SK-N-SH (cell line): ENCODE measurements at regions not wholly inside any gene's neighbourhood (a gene's known extent, or its start where the extent isn't known, plus 50 kb on each side); places are given as distances from the start of the nearest gene placed in this dataset.

Experiments used
- CTCF ChIA-PET: fragments of 300-600, 350-600 bp; formaldehyde crosslinking; extraction: SDS; loops from one replicate; lab custom pipeline; 2021; lab: Yijun Ruan, JAX
- POLR2A ChIA-PET: fragments of 350-600 bp; sonication (Branson Sonifier 250); formaldehyde crosslinking; extraction: SDS; loops from one replicate; lab custom pipeline; 2020; ENCODE audit warnings: antibody characterized with exemption, inconsistent platforms; lab: Yijun Ruan, JAX
- DNase-seq: peaks from one replicate; pipeline ENCODE4 v3.0.0; 2012
- H2AFZ ChIP-seq: fragments of 200-600 bp; sonication (generic); 2 replicates; pipeline ENCODE4 v1.8.1; 2016; ENCODE audit warnings: antibody characterized with exemption, mild to moderate bottlenecking, low read depth
- H3F3A ChIP-seq: fragments of 200-600 bp; sonication (generic); replicated peaks from 2 replicates; pipeline ENCODE3; 2016; ENCODE audit warnings: antibody characterized with exemption, mild to moderate bottlenecking; ENCODE audit not compliant: insufficient read depth
- H3K27ac ChIP-seq, 2 experiments: fragments of 200-500 bp in 1 of 2; fragments of 200-600 bp in 1 of 2; sonication (Bioruptor generic) in 1 of 2; sonication (generic), shearing (Covaris generic) in 1 of 2; 2 replicates each; pipeline versions ENCODE4 v1.5.1 to v1.6.1; 2014 to 2016; ENCODE audit warnings: low read depth in 2 of 2, inconsistent platforms in 1 of 2, low read length in 1 of 2, mild to moderate bottlenecking in 1 of 2, mixed read lengths in 1 of 2
- H3K27me3 ChIP-seq: fragments of 200-600 bp; sonication (generic), shearing (Covaris generic); 2 replicates; pipeline ENCODE4 v1.6.1; 2016; ENCODE audit warnings: mixed run types; ENCODE audit not compliant: insufficient read depth
- H3K36me3 ChIP-seq, 2 experiments: fragments of 200-500 bp in 1 of 2; fragments of 200-600 bp in 1 of 2; sonication (Bioruptor generic) in 1 of 2; sonication (generic) in 1 of 2; replicated peaks in 1 of 2; 2 replicates each; pipeline versions ENCODE3 to v1.5.1; 2014 to 2016; ENCODE audit warnings: low read length in 1 of 2, mild to moderate bottlenecking in 1 of 2; ENCODE audit not compliant: insufficient read depth in 2 of 2, control insufficient read depth in 1 of 2
- H3K4me1 ChIP-seq, 2 experiments: fragments of 200-500 bp in 1 of 2; fragments of 200-600 bp in 1 of 2; sonication (Bioruptor generic) in 1 of 2; sonication (generic), shearing (Covaris generic) in 1 of 2; 2 replicates each; pipeline versions ENCODE4 v1.5.1 to v1.6.1; 2014 to 2016; ENCODE audit warnings: low read depth in 1 of 2, low read length in 1 of 2, mixed run types in 1 of 2; ENCODE audit not compliant: insufficient read depth in 2 of 2, control insufficient read depth in 1 of 2
- H3K4me2 ChIP-seq: fragments of 200-600 bp; sonication (generic), shearing (Covaris generic); 2 replicates; pipeline ENCODE4 v1.6.1; 2017; ENCODE audit warnings: mixed run types
- H3K4me3 ChIP-seq, 2 experiments: fragments of 200-500 bp in 1 of 2; fragments of 200-600 bp in 1 of 2; sonication (Bioruptor generic) in 1 of 2; sonication (generic), shearing (Covaris generic) in 1 of 2; 2 replicates each; pipeline versions ENCODE4 v1.5.1 to v1.8.1; 2014 to 2016; ENCODE audit warnings: low read depth in 2 of 2, inconsistent platforms in 1 of 2, low read length in 1 of 2, mild to moderate bottlenecking in 1 of 2, mixed read lengths in 1 of 2, moderate library complexity in 1 of 2
- H3K79me2 ChIP-seq: fragments of 200-600 bp; sonication (generic); 2 replicates; pipeline ENCODE4 v1.8.1; 2017; ENCODE audit warnings: mild to moderate bottlenecking; ENCODE audit not compliant: insufficient read depth
- H3K9ac ChIP-seq: fragments of 200-600 bp; sonication (generic); 2 replicates; pipeline ENCODE4 v1.6.1; 2017; ENCODE audit warnings: mixed run types
- H3K9me2 ChIP-seq: fragments of 200-600 bp; sonication (generic); 2 replicates; pipeline ENCODE4 v1.6.1; 2017; ENCODE audit warnings: mixed run types
- H3K9me3 ChIP-seq: fragments of 200-600 bp; sonication (generic); 2 replicates; pipeline ENCODE4 v1.6.1; 2017; ENCODE audit warnings: mixed run types, mild to moderate bottlenecking, moderate library complexity
- H4K20me1 ChIP-seq: fragments of 200-600 bp; sonication (generic); 2 replicates; pipeline ENCODE4 v1.6.1; 2017; ENCODE audit warnings: mild to moderate bottlenecking, mixed run types; ENCODE audit not compliant: insufficient read depth
- EP300 ChIP-seq, 2 experiments: IDR thresholded peaks; 2 replicates each; pipeline versions ENCODE4 v1.4.0 to v1.6.1; 2012; ENCODE audit warnings: borderline replicate concordance in 1 of 2, low read depth in 1 of 2, low read length in 1 of 2
- FOSL2 ChIP-seq: IDR thresholded peaks from 2 replicates; pipeline ENCODE4 v1.4.0; 2012; ENCODE audit warnings: low read depth, mild to moderate bottlenecking, moderate library complexity, borderline replicate concordance
- FOXJ3 ChIP-seq: sonication (generic); formaldehyde crosslinking; IDR thresholded peaks from 2 replicates; pipeline ENCODE4 v1.5.1; 2020; ENCODE audit warnings: mild to moderate bottlenecking, missing genetic modification reagents
- FOXM1 ChIP-seq: IDR thresholded peaks from 2 replicates; pipeline ENCODE4 v1.4.0; 2012; ENCODE audit warnings: low read depth, mild to moderate bottlenecking
- GABPA ChIP-seq: IDR thresholded peaks from 2 replicates; pipeline ENCODE4 v1.4.0; 2012; ENCODE audit warnings: low read depth, mild to moderate bottlenecking
- GATA2 ChIP-seq: sonication (generic); formaldehyde crosslinking; IDR thresholded peaks from 2 replicates; pipeline ENCODE4 v1.5.0; 2020; ENCODE audit warnings: mild to moderate bottlenecking, missing genetic modification reagents
- JUND ChIP-seq: IDR thresholded peaks from 2 replicates; pipeline ENCODE4 v1.4.0; 2012
- NFIC ChIP-seq: IDR thresholded peaks from 2 replicates; pipeline ENCODE4 v1.4.0; 2012; ENCODE audit warnings: borderline replicate concordance
- PBX3 ChIP-seq: IDR thresholded peaks from 2 replicates; pipeline ENCODE4; 2012
- RAD21 ChIP-seq: IDR thresholded peaks from 2 replicates; pipeline ENCODE4 v1.6.1; 2012; ENCODE audit warnings: mild to moderate bottlenecking, low read length
- RCOR1 ChIP-seq: fragments of 150-350 bp; IDR thresholded peaks from 2 replicates; pipeline ENCODE4 v1.6.1; 2017; ENCODE audit warnings: antibody characterized with exemption, low read length
- SIN3A ChIP-seq: IDR thresholded peaks from 2 replicates; pipeline ENCODE4 v1.6.1; 2012; ENCODE audit warnings: low read depth, mild to moderate bottlenecking, low read length, moderate library complexity, borderline replicate concordance
- TCF12 ChIP-seq: IDR thresholded peaks from 2 replicates; pipeline ENCODE4 v1.4.0; 2012
- TEAD4 ChIP-seq: IDR thresholded peaks from 2 replicates; pipeline ENCODE4 v1.4.0; 2012; ENCODE audit warnings: mild to moderate bottlenecking, borderline replicate concordance; ENCODE audit not compliant: insufficient read depth
- WGBS: methylation state at CpG from one replicate; pipeline ENCODE4 v1.1.6; 2017; ENCODE audit warnings: low lambda C conversion rate; 5-methylcytosine and 5-hydroxymethylcytosine counted together
- TF ChIP-seq, protein P1 (sequence below): IDR thresholded peaks from 2 replicates; pipeline ENCODE4 v1.4.0; 2012; ENCODE audit warnings: low read depth, borderline replicate concordance

GRCh38 chr4:170772429-170772828, 682.7 kb upstream of the AADAT start:
- Histone ChIP-seq H3K27me3 (no peaks in the 10 kb centered on the region), H3K79me2 (no peaks in the 10 kb centered on the region), H3K4me1 (no peaks in the 10 kb centered on the region), H3K4me3 (no peak overlapping the region), H3K36me3 (peaks cover 0 to 4% of the 10 kb centered on the region in 2 experiments), H3K9me2 (no peaks in the 10 kb centered on the region), H4K20me1 (no peaks in the 10 kb centered on the region), H3K27ac (no peak overlapping the region), H3K9me3 (no peaks in the 10 kb centered on the region), H3F3A (peaks cover 5% of the 10 kb centered on the region), H3K9ac (no peak overlapping the region), H2AFZ (no peak overlapping the region)
- no peak for DNase-seq
- 0% methylated on average over 1 of the region's 1 CpG for WGBS
- ChIA-PET CTCF (no interaction called here), POLR2A (no interaction called here)
- peak; percentile 61 for TF ChIP-seq JUND
- peak; percentile 67 for TF ChIP-seq TCF12
- 0 out of 2 replicates have a peak, but pooled peaks have one; percentile 35 for TF ChIP-seq FOXM1
- peak; percentile 13; the same call in 1 of the 2 replicates for TF ChIP-seq FOSL2
- TF ChIP-seq PBX3 = peak; percentile 64
- TF ChIP-seq NFIC = peak; percentile 52; the same call in 1 of the 2 replicates
- TF ChIP-seq EP300 (IDR thresholded peaks at IDR 0.05; ENCODE audit: borderline replicate concordance in 1 of 2, low read depth in 1 of 2, low read length in 1 of 2) = peak in 1 of 2 experiments; percentile 60; a peak in 2 of 4 replicates
- TF ChIP-seq SIN3A = no peak
- TF ChIP-seq RCOR1 = no peak
- TF ChIP-seq TEAD4 = 0 out of 2 replicates have a peak, but pooled peaks have one; percentile 25
- TF ChIP-seq, all 33 proteins: peak for 8
- no peak overlapping the region for H3K4me2 ChIP-seq

DNA sequence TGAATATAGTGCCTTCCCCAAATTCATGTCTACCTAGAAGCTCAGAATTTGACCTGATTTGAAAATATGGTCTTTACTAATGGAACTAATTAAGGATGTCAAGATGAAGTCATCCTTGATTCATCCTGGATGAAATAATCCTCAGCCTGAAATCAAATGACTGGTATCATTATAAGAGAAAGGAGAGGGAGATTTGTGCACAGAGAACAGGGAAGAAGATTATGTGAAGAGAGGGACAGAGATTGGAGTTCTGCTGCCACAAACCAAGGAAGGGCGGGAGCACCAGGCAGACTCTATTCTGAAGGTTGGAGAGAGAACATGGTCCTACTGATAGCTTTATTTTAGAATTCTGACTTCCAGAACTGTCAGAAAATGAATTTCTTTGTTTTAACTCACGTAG, 680.9 kb upstream of the AADAT start:
- Histone ChIP-seq H3K36me3 (peaks cover 0 to 4% of the 10 kb centered on the region in 2 experiments), H4K20me1 (no peaks in the 10 kb centered on the region), H2AFZ (no peak overlapping the region), H3K9ac (no peak overlapping the region), H3K4me1 (no peaks in the 10 kb centered on the region), H3K79me2 (no peaks in the 10 kb centered on the region), H3F3A (peaks cover 5% of the 10 kb centered on the region), H3K4me2 (no peak overlapping the region), H3K27ac (no peak overlapping the region), H3K9me2 (no peaks in the 10 kb centered on the region), H3K9me3 (no peaks in the 10 kb centered on the region), H3K27me3 (no peaks in the 10 kb centered on the region), H3K4me3 (no peak overlapping the region)
- ChIA-PET POLR2A (no interaction called here), CTCF (no interaction called here)
- TF ChIP-seq GABPA (no peak), NFIC (no peak), JUND (no peak), GATA2 (CRISPR knock-in tag) (no peak), PBX3 (no peak), FOSL2 (no peak), FOXJ3 (no peak), RAD21 (no peak), TEAD4 (no peak)
- TF ChIP-seq, protein P1, sequence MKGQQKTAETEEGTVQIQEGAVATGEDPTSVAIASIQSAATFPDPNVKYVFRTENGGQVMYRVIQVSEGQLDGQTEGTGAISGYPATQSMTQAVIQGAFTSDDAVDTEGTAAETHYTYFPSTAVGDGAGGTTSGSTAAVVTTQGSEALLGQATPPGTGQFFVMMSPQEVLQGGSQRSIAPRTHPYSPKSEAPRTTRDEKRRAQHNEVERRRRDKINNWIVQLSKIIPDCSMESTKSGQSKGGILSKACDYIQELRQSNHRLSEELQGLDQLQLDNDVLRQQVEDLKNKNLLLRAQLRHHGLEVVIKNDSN = no peak
- WGBS = 38% methylated on average over 2 of the region's 2 CpGs
- no peak for DNase-seq
